ENCODE measurements at regions not wholly inside any gene's neighbourhood (a gene's known extent, or its start where the extent isn't known, plus 50 kb on each side); places are given as distances from the start of the nearest gene placed in this dataset.

- TF ChIP-seq CBFB (CRISPR knock-in tag; IDR thresholded peaks at IDR 0.05) (no peak), TAF15 (IDR thresholded peaks at IDR 0.05; ENCODE audit: low read depth, low read length, poor library complexity, severe bottlenecking) (no peak), TBX2 (CRISPR knock-in tag; IDR thresholded peaks at IDR 0.05; ENCODE audit: borderline replicate concordance) (no peak), TEAD2 (CRISPR knock-in tag; IDR thresholded peaks at IDR 0.05) (no peak), SIN3A (IDR thresholded peaks at IDR 0.05; ENCODE audit: borderline replicate concordance, low read depth, low read length) (no peak), RAD21 (CRISPR knock-in tag; IDR thresholded peaks at IDR 0.05) (no peak), SRF (IDR thresholded peaks at IDR 0.05; ENCODE audit: low read depth, low read length) (no peak), HDAC1 (CRISPR knock-in tag; IDR thresholded peaks at IDR 0.05) (no peak), ZSCAN20 (CRISPR knock-in tag; IDR thresholded peaks at IDR 0.05; ENCODE audit: borderline replicate concordance) (no peak), FOXK2 (IDR thresholded peaks at IDR 0.05) (no peak), ZNF274 (CRISPR knock-in tag; IDR thresholded peaks at IDR 0.05) (no peak), TRAFD1 (CRISPR knock-in tag; IDR thresholded peaks at IDR 0.05; ENCODE audit: borderline replicate concordance) (no peak)
- TF ChIP-seq, protein P1, sequence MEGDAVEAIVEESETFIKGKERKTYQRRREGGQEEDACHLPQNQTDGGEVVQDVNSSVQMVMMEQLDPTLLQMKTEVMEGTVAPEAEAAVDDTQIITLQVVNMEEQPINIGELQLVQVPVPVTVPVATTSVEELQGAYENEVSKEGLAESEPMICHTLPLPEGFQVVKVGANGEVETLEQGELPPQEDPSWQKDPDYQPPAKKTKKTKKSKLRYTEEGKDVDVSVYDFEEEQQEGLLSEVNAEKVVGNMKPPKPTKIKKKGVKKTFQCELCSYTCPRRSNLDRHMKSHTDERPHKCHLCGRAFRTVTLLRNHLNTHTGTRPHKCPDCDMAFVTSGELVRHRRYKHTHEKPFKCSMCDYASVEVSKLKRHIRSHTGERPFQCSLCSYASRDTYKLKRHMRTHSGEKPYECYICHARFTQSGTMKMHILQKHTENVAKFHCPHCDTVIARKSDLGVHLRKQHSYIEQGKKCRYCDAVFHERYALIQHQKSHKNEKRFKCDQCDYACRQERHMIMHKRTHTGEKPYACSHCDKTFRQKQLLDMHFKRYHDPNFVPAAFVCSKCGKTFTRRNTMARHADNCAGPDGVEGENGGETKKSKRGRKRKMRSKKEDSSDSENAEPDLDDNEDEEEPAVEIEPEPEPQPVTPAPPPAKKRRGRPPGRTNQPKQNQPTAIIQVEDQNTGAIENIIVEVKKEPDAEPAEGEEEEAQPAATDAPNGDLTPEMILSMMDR (CRISPR knock-in tag; IDR thresholded peaks at IDR 0.05): no peak
- TF ChIP-seq, protein P2, sequence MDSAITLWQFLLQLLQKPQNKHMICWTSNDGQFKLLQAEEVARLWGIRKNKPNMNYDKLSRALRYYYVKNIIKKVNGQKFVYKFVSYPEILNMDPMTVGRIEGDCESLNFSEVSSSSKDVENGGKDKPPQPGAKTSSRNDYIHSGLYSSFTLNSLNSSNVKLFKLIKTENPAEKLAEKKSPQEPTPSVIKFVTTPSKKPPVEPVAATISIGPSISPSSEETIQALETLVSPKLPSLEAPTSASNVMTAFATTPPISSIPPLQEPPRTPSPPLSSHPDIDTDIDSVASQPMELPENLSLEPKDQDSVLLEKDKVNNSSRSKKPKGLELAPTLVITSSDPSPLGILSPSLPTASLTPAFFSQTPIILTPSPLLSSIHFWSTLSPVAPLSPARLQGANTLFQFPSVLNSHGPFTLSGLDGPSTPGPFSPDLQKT (CRISPR knock-in tag; IDR thresholded peaks at IDR 0.05; ENCODE audit: borderline replicate concordance): no peak
Measured at GRCh38 chr13:64459778-64460177, 2770.4 kb downstream of the PCDH9 start.
